ENCODE measurements at regions not wholly inside any gene's neighbourhood (a gene's known extent, or its start where the extent isn't known, plus 50 kb on each side); places are given as distances from the start of the nearest gene placed in this dataset.

GRCh38 chr3:22730701-22731100 is 472.4 kb upstream of the UBE2E2 start:
- TF ChIP-seq, protein P1, sequence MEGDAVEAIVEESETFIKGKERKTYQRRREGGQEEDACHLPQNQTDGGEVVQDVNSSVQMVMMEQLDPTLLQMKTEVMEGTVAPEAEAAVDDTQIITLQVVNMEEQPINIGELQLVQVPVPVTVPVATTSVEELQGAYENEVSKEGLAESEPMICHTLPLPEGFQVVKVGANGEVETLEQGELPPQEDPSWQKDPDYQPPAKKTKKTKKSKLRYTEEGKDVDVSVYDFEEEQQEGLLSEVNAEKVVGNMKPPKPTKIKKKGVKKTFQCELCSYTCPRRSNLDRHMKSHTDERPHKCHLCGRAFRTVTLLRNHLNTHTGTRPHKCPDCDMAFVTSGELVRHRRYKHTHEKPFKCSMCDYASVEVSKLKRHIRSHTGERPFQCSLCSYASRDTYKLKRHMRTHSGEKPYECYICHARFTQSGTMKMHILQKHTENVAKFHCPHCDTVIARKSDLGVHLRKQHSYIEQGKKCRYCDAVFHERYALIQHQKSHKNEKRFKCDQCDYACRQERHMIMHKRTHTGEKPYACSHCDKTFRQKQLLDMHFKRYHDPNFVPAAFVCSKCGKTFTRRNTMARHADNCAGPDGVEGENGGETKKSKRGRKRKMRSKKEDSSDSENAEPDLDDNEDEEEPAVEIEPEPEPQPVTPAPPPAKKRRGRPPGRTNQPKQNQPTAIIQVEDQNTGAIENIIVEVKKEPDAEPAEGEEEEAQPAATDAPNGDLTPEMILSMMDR (IDR thresholded peaks at IDR 0.05), result no peak
- TF ChIP-seq POLR2A (IDR thresholded peaks at IDR 0.05), result no peak

Measured in gastroesophageal sphincter (tissue), 3 donors.